ENCODE measurements at regions not wholly inside any gene's neighbourhood (a gene's known extent, or its start where the extent isn't known, plus 50 kb on each side); places are given as distances from the start of the nearest gene placed in this dataset.

DNA sequence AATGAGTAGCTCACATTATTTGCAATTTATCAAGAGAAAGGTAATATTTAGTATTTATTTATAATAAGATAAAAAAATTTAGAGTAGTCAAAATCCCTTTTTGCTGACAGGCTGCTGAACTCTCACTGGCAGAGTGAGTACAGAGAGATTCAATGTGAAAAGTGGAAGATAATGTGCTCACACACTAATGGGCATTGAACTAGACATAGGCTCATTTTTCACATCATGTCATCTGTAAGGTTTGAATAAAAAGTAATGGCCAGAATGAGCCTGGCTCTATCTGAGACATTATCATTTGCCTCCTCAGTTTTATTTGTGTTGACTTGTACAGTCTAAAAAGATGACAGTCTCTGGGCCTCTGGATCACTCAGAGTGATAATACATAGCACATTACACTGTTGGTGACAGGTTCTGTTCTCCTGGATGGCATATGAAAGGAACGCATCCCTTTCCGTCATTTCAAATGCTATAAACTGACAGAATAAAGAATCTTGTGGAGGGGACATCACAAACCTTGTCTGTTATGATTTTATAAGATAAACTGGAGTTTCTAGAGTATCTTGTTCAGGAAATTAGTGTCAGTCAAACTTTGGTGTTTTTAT is 812.9 kb downstream of the NR4A2 start:
- ChIA-PET POLR2A (interaction anchor here (0.6 kb wide), 1 partner anchor 28 kb away, joined by 3 read pairs; no protein-coding TSS in a partner anchor), CTCF (no interaction called here)
- TF ChIP-seq FOXA1 (IDR thresholded peaks at IDR 0.05) (no peak), L3MBTL2 (conservative IDR thresholded peaks at IDR 0.05) (no peak), SP1 (IDR thresholded peaks at IDR 0.05) (no peak), NFRKB (IDR thresholded peaks at IDR 0.05) (no peak), FOXK2 (IDR thresholded peaks at IDR 0.05) (no peak), LEF1 (IDR thresholded peaks at IDR 0.05; ENCODE audit: borderline replicate concordance) (no peak), FOXM1 (IDR thresholded peaks at IDR 0.05; ENCODE audit: borderline replicate concordance) (no peak), ARNT (IDR thresholded peaks at IDR 0.05) (no peak), BHLHE40 (IDR thresholded peaks at IDR 0.05; ENCODE audit: borderline replicate concordance) (no peak), HDGF (IDR thresholded peaks at IDR 0.05; ENCODE audit: borderline replicate concordance) (no peak), ZNF384 (IDR thresholded peaks at IDR 0.05) (no peak)
- TF ChIP-seq, protein P1, sequence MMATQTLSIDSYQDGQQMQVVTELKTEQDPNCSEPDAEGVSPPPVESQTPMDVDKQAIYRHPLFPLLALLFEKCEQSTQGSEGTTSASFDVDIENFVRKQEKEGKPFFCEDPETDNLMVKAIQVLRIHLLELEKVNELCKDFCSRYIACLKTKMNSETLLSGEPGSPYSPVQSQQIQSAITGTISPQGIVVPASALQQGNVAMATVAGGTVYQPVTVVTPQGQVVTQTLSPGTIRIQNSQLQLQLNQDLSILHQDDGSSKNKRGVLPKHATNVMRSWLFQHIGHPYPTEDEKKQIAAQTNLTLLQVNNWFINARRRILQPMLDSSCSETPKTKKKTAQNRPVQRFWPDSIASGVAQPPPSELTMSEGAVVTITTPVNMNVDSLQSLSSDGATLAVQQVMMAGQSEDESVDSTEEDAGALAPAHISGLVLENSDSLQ (IDR thresholded peaks at IDR 0.05), result no peak
- DNase-seq (ENCODE audit: extremely low spot score), result no peak

DNA sequence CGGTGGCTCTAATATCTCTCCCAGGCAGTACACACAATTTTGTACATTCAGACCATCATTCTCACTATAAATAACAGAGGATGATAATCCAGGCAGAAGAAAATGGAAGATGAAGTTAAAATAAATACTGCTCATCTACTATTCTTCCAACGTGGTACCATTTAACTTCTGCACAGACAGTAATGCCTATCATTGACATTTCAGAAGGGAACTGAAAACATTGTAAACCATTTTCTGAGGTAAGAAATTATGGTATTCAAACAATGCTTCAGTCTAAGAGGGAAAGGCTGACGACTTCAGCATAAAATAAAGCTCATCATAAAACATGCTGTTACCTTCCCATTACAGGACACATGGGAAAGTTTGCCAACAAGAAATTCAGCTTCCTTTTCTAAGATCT is 814.4 kb downstream of the NR4A2 start:
- POLR2A ChIA-PET, result no interaction called here
- no peak for TF ChIP-seq LEF1 (IDR thresholded peaks at IDR 0.05; ENCODE audit: borderline replicate concordance)
- no peak for TF ChIP-seq SUZ12 (IDR thresholded peaks at IDR 0.05)
- no peak for TF ChIP-seq HDGF (IDR thresholded peaks at IDR 0.05; ENCODE audit: borderline replicate concordance)
- TF ChIP-seq FOXA1 (IDR thresholded peaks at IDR 0.05), result no peak
- TF ChIP-seq CTBP1 (IDR thresholded peaks at IDR 0.05; ENCODE audit: borderline replicate concordance), result no peak
- TF ChIP-seq FOXM1 (IDR thresholded peaks at IDR 0.05; ENCODE audit: borderline replicate concordance), result no peak
- TF ChIP-seq ELF4 (IDR thresholded peaks at IDR 0.05), result no peak
- TF ChIP-seq, protein P1 (IDR thresholded peaks at IDR 0.05), result no peak
- no peak for TF ChIP-seq BHLHE40 (IDR thresholded peaks at IDR 0.05; ENCODE audit: borderline replicate concordance)
- TF ChIP-seq ZNF384 (IDR thresholded peaks at IDR 0.05), result no peak
- TF ChIP-seq L3MBTL2 (conservative IDR thresholded peaks at IDR 0.05), result no peak
- no peak for TF ChIP-seq SP1 (IDR thresholded peaks at IDR 0.05)
- no peak for TF ChIP-seq FOXK2 (IDR thresholded peaks at IDR 0.05)
- no peak for TF ChIP-seq ARNT (IDR thresholded peaks at IDR 0.05)
- no peak for TF ChIP-seq TARDBP (IDR thresholded peaks at IDR 0.05)
- no peak for TF ChIP-seq NFRKB (IDR thresholded peaks at IDR 0.05)

GRCh38 chr2:155517362-155517761 is 815.2 kb downstream of the NR4A2 start:
- no peak for TF ChIP-seq SP1 (IDR thresholded peaks at IDR 0.05)
- TF ChIP-seq ARNT (IDR thresholded peaks at IDR 0.05), result no peak
- TF ChIP-seq HDGF (IDR thresholded peaks at IDR 0.05; ENCODE audit: borderline replicate concordance), result no peak
- TF ChIP-seq TARDBP (IDR thresholded peaks at IDR 0.05), result no peak
- TF ChIP-seq, protein P1 (IDR thresholded peaks at IDR 0.05), result no peak
- TF ChIP-seq ZNF384 (IDR thresholded peaks at IDR 0.05), result no peak
- POLR2A ChIA-PET, result no interaction called here
- no peak for DNase-seq (ENCODE audit: extremely low spot score)
- CTCF ChIA-PET, result no interaction called here

More for the DNA sequence above, 814.4 kb downstream of the NR4A2 start:
- DNase-seq (ENCODE audit: extremely low spot score), result no peak
- CTCF ChIA-PET, result no interaction called here

GRCh38 chr2:155513248-155513647 is 814.8 kb downstream of the KCNJ3 start:
- DNase-seq (ENCODE audit: extremely low spot score), result no peak
- CTCF ChIA-PET, result no interaction called here
- POLR2A ChIA-PET, result no interaction called here
- TF ChIP-seq ELF4 (IDR thresholded peaks at IDR 0.05) (no peak), FOXA1 (IDR thresholded peaks at IDR 0.05) (no peak), CTBP1 (IDR thresholded peaks at IDR 0.05; ENCODE audit: borderline replicate concordance) (no peak), LEF1 (IDR thresholded peaks at IDR 0.05; ENCODE audit: borderline replicate concordance) (no peak), FOXK2 (IDR thresholded peaks at IDR 0.05) (no peak), HDGF (IDR thresholded peaks at IDR 0.05; ENCODE audit: borderline replicate concordance) (no peak), FOXM1 (IDR thresholded peaks at IDR 0.05; ENCODE audit: borderline replicate concordance) (no peak), ARNT (IDR thresholded peaks at IDR 0.05) (no peak), SUZ12 (IDR thresholded peaks at IDR 0.05) (no peak), BHLHE40 (IDR thresholded peaks at IDR 0.05; ENCODE audit: borderline replicate concordance) (no peak), NFRKB (IDR thresholded peaks at IDR 0.05) (no peak), L3MBTL2 (conservative IDR thresholded peaks at IDR 0.05) (no peak), TARDBP (IDR thresholded peaks at IDR 0.05) (no peak), SP1 (IDR thresholded peaks at IDR 0.05) (no peak), ZNF384 (IDR thresholded peaks at IDR 0.05) (no peak)
- TF ChIP-seq, protein P1 (IDR thresholded peaks at IDR 0.05), result no peak

DNA sequence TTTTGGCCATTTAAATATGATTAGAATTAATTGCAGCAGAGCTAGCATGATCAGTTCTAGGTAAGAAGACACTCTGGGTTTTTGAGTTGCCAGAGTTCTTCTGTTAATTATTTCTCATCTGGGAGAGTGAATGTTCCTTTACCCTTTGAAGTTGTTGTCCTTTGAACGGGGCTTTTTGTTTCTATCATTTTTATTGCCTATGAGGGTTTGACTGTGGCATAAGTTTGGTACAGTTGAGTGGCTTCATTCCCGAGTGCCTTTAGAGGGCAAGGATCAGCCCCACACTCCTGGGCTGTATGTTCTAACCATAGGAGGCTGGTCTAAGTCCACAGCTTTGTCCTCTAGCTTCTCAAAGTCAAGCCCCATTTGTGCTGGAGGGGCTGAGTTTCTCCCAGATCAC is 804.3 kb downstream of the KCNJ3 start:
- TF ChIP-seq, protein P1 (IDR thresholded peaks at IDR 0.05), result no peak
- TF ChIP-seq ZNF384 (IDR thresholded peaks at IDR 0.05) (no peak), FOXA1 (IDR thresholded peaks at IDR 0.05) (no peak), ELF4 (IDR thresholded peaks at IDR 0.05) (no peak), FOXK2 (IDR thresholded peaks at IDR 0.05) (no peak), CTBP1 (IDR thresholded peaks at IDR 0.05; ENCODE audit: borderline replicate concordance) (no peak), LEF1 (IDR thresholded peaks at IDR 0.05; ENCODE audit: borderline replicate concordance) (no peak)
- no peak for DNase-seq (ENCODE audit: extremely low spot score)
- POLR2A ChIA-PET, result no interaction called here
- CTCF ChIA-PET, result no interaction called here
